T-helper 22 cell (primary cell): ENCODE measurements at regions not wholly inside any gene's neighbourhood (a gene's known extent, or its start where the extent isn't known, plus 50 kb on each side); places are given as distances from the start of the nearest gene placed in this dataset.
"Not testable (repeated sequence)": the region's sequence is repeated elsewhere in the genome, so short reads cannot be mapped to it uniquely, and the experiment has no call there.

ENCODE experiments used
- DNase-seq: peaks from one replicate; pipeline ENCODE4 v3.0.0-alpha.2; 2020; ENCODE audit warnings: low read depth

- not testable (repeated sequence) for DNase-seq
Measured at GRCh38 chr11:112539281-112539555, 278.6 kb upstream of the PLET1 start.

- DNase-seq = no peak
Measured at GRCh38 chr11:112539741-112540140, 279.1 kb upstream of the PLET1 start.

GRCh38 chr11:112540261-112540660, 279.6 kb upstream of the PLET1 start:
- no peak for DNase-seq

GRCh38 chr11:112541140-112542046, 280.7 kb upstream of the PLET1 start:
- DNase-seq = no peak

GRCh38 chr11:112542479-112542878, 281.8 kb upstream of the PLET1 start:
- no peak for DNase-seq

- no peak for DNase-seq
Measured at GRCh38 chr11:112543390-112543789, 282.7 kb upstream of the PLET1 start.

GRCh38 chr11:112548641-112549040, 288.0 kb upstream of the PLET1 start:
- no peak for DNase-seq

GRCh38 chr11:112553205-112553731, 292.6 kb upstream of the PLET1 start:
- DNase-seq = no peak

- DNase-seq = no peak
Measured at GRCh38 chr11:112554586-112554985, 293.9 kb upstream of the PLET1 start.

- DNase-seq = peak; percentile 31
Measured at GRCh38 chr11:112555491-112556364, 295.1 kb upstream of the PLET1 start.

- no peak for DNase-seq
Measured at GRCh38 chr11:112558691-112559090, 298.0 kb upstream of the PLET1 start.

GRCh38 chr11:112563808-112564207, 303.1 kb upstream of the PLET1 start:
- DNase-seq = no peak

- no peak for DNase-seq
Measured at GRCh38 chr11:112564228-112564955, 303.7 kb upstream of the PLET1 start.

- no peak for DNase-seq
Measured at GRCh38 chr11:112565551-112565950, 304.9 kb upstream of the PLET1 start.

GRCh38 chr11:112566124-112566523, 305.5 kb upstream of the PLET1 start:
- DNase-seq = no peak

GRCh38 chr11:112570333-112570732, 309.7 kb upstream of the PLET1 start:
- no peak for DNase-seq

- no peak for DNase-seq
Measured at GRCh38 chr11:112579282-112579681, 318.6 kb upstream of the PLET1 start.

GRCh38 chr11:112580864-112581263, 320.2 kb upstream of the PLET1 start:
- no peak for DNase-seq

GRCh38 chr11:112581747-112582146, 321.1 kb upstream of the PLET1 start:
- no peak for DNase-seq

GRCh38 chr11:112582366-112582765, 321.7 kb upstream of the PLET1 start:
- DNase-seq = no peak

GRCh38 chr11:112583261-112583893, 322.7 kb upstream of the PLET1 start:
- no peak for DNase-seq

GRCh38 chr11:112584672-112585071, 324.0 kb upstream of the PLET1 start:
- DNase-seq = no peak
